SK-N-SH treated with all-trans-retinoic acid at 6 μM for 48 hours (cell line): ENCODE measurements at regions not wholly inside any gene's neighbourhood (a gene's known extent, or its start where the extent isn't known, plus 50 kb on each side); places are given as distances from the start of the nearest gene placed in this dataset.

Source experiments
- GLIS3 ChIP-seq: fragments of 250-450 bp; sonication (Bioruptor Pico); IDR thresholded peaks from 2 replicates; pipeline ENCODE4 v1.5.0; 2020; ENCODE audit warnings: mild to moderate bottlenecking, moderate library complexity
- OSR1 ChIP-seq: fragments of 250-450 bp; sonication (Bioruptor Pico); IDR thresholded peaks from 2 replicates; pipeline ENCODE4 v1.8.0; 2022; ENCODE audit warnings: moderate library complexity, mild to moderate bottlenecking, inconsistent platforms

DNA sequence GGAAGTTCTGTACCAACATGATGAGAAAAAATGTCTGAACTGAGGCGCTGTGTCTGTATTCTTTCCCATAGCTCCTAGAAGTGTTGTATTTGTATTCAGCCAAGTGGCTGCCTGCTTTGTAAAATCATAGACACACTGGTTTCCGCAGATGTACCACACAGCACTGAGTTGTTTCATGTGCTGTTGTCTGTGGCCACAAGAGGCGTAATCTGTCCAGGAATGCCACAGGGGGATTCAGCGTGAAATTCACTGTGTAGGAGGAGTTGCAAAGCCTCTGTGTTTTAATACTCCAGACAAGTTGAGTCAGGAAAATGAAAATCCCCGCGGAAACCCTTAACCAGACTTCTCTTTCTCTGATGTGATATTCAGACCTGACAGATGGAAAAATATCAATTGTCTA is 462.2 kb downstream of the NSUN3 start:
- no peak for TF ChIP-seq GLIS3
- TF ChIP-seq OSR1 (CRISPR knock-in tag): no peak
